ENCODE measurements at regions not wholly inside any gene's neighbourhood (a gene's known extent, or its start where the extent isn't known, plus 50 kb on each side); places are given as distances from the start of the nearest gene placed in this dataset.
"Not testable (repeated sequence)": the region's sequence is repeated elsewhere in the genome, so short reads cannot be mapped to it uniquely, and the experiment has no call there.

GRCh38 chr20:11502671-11503070, 415.0 kb upstream of the BTBD3 start:
- TF ChIP-seq CTCF (conservative IDR thresholded peaks at IDR 0.05; ENCODE audit: low read depth, low read length): no peak
- no peak for DNase-seq (ENCODE audit: low read depth)
- no peak overlapping the region for H3K4me3 ChIP-seq (ENCODE audit: low read length)

- no peak for DNase-seq (ENCODE audit: low read depth)
- H3K4me3 ChIP-seq (ENCODE audit: low read length): no peak overlapping the region
- TF ChIP-seq CTCF (conservative IDR thresholded peaks at IDR 0.05; ENCODE audit: low read depth, low read length): no peak
These were observed 407.9 kb upstream of the BTBD3 start for GRCh38 chr20:11509776-11510175.

GRCh38 chr20:11511821-11512220, 405.9 kb upstream of the BTBD3 start:
- H3K4me3 ChIP-seq (ENCODE audit: low read length): no peak overlapping the region
- DNase-seq (ENCODE audit: low read depth): no peak
- TF ChIP-seq CTCF (conservative IDR thresholded peaks at IDR 0.05; ENCODE audit: low read depth, low read length): no peak

GRCh38 chr20:11513241-11513745, 404.4 kb upstream of the BTBD3 start:
- H3K4me3 ChIP-seq (ENCODE audit: low read length); DNase-seq (ENCODE audit: low read depth): not testable (repeated sequence)

- TF ChIP-seq CTCF (conservative IDR thresholded peaks at IDR 0.05; ENCODE audit: low read depth, low read length): no peak
- no peak for DNase-seq (ENCODE audit: low read depth)
- H3K4me3 ChIP-seq (ENCODE audit: low read length): no peak overlapping the region
These were observed 401.2 kb upstream of the BTBD3 start for GRCh38 chr20:11516448-11516847.

GRCh38 chr20:11520596-11520995, 397.1 kb upstream of the BTBD3 start:
- H3K4me3 ChIP-seq (ENCODE audit: low read length): no peak overlapping the region
- no peak for TF ChIP-seq CTCF (conservative IDR thresholded peaks at IDR 0.05; ENCODE audit: low read depth, low read length)
- no peak for DNase-seq (ENCODE audit: low read depth)

GRCh38 chr20:11521476-11522365, 396.0 kb upstream of the BTBD3 start:
- no peak overlapping the region for H3K4me3 ChIP-seq (ENCODE audit: low read length)
- no peak for TF ChIP-seq CTCF (conservative IDR thresholded peaks at IDR 0.05; ENCODE audit: low read depth, low read length)
- DNase-seq (ENCODE audit: low read depth): no peak
